B cell (primary cell): ENCODE measurements at regions not wholly inside any gene's neighbourhood (a gene's known extent, or its start where the extent isn't known, plus 50 kb on each side); places are given as distances from the start of the nearest gene placed in this dataset.

Experiments
- ATAC-seq: fragments of 200-7000 bp; cut with Tn5 transposase; one replicate; pipeline ENCODE4 v1.10.0; 2021; ENCODE audit warnings: low read depth, mild to moderate bottlenecking, moderate number of reproducible peaks, moderate library complexity
- CTCF ChIA-PET: fragments of 350-600 bp; sonication (Branson Sonifier 250); formaldehyde crosslinking; loops from one replicate; lab custom pipeline; 2021; ENCODE audit warnings: antibody characterized with exemption, inconsistent platforms; lab: Charles Lee
- POLR2A ChIA-PET: fragments of 350-600 bp; sonication (Branson Sonifier 250); formaldehyde crosslinking; loops from one replicate; lab custom pipeline; 2021; ENCODE audit warnings: antibody characterized with exemption; lab: Charles Lee
- DNase-seq: peaks from one replicate; pipeline ENCODE4 v3.0.0; 2013
- H2AFZ ChIP-seq: 2 replicates; pipeline ENCODE4 v1.6.1; 2012; ENCODE audit warnings: mild to moderate bottlenecking, low read depth, low read length; ENCODE audit not compliant: insufficient read depth, poor library complexity, severe bottlenecking
- H3K27ac ChIP-seq, 2 donors: 1 replicate in 1 of 2; 2 replicates in 1 of 2; pipeline ENCODE4 v1.5.1; 2012 to 2013; ENCODE audit warnings: low read length in 2 of 2, mild to moderate bottlenecking in 2 of 2, moderate library complexity in 1 of 2
- H3K27me3 ChIP-seq, 4 experiments: fragments of 200-600 bp in 1 of 4; sonication (generic) in 1 of 4; replicated peaks in 1 of 4; 1 replicate in 2 of 4; 2 replicates in 2 of 4; pipeline versions ENCODE4 v1.6.1 to v1.7.0; 2013 to 2016; ENCODE audit warnings: low read length in 3 of 4, mild to moderate bottlenecking in 2 of 4, mixed read lengths in 1 of 4, moderate library complexity in 1 of 4; ENCODE audit not compliant: insufficient read depth in 4 of 4, control insufficient read depth in 3 of 4; ENCODE audit errors: control extremely low read depth in 1 of 4
- H3K36me3 ChIP-seq, 2 experiments: replicated peaks in 1 of 2; 1 replicate in 1 of 2; 2 replicates in 1 of 2; pipeline versions ENCODE4 v1.6.1 to v1.7.1; 2013; ENCODE audit warnings: low read length in 1 of 2; ENCODE audit not compliant: insufficient read depth in 2 of 2, control insufficient read depth in 1 of 2; ENCODE audit errors: control extremely low read depth in 1 of 2, extremely low read depth in 1 of 2
- H3K4me1 ChIP-seq, 2 donors: fragments of 200-600 bp in 1 of 2; sonication (generic) in 1 of 2; 1 replicate in 1 of 2; 2 replicates in 1 of 2; pipeline versions ENCODE4 v1.5.1 to v1.6.1; 2013 to 2017; ENCODE audit warnings: low read length in 2 of 2; ENCODE audit not compliant: control insufficient read depth in 2 of 2, insufficient read depth in 2 of 2
- H3K4me2 ChIP-seq: replicated peaks from 2 replicates; pipeline ENCODE3; 2012; ENCODE audit warnings: mild to moderate bottlenecking, low read depth, low read length; ENCODE audit not compliant: poor library complexity, severe bottlenecking
- H3K4me3 ChIP-seq, 5 experiments: fragments of 200-600 bp in 1 of 5; sonication (generic) in 1 of 5; 1 replicate in 3 of 5; 2 replicates in 2 of 5; pipeline versions ENCODE4 v1.5.1 to v1.7.0; 2011 to 2016; ENCODE audit warnings: low read length in 4 of 5, mild to moderate bottlenecking in 4 of 5, low read depth in 2 of 5, control low read depth in 1 of 5, moderate library complexity in 1 of 5; ENCODE audit not compliant: insufficient read depth in 1 of 5; ENCODE audit errors: control extremely low read depth in 1 of 5, extremely low read depth in 1 of 5
- H3K79me2 ChIP-seq: fragments of 200-600 bp; sonication (generic); one replicate; pipeline ENCODE4 v1.6.0; 2016; ENCODE audit warnings: low read length; ENCODE audit not compliant: control insufficient read depth, insufficient read depth
- H3K9ac ChIP-seq: fragments of 200-600 bp; sonication (generic); 2 replicates; pipeline ENCODE4 v1.6.1; 2017; ENCODE audit warnings: mild to moderate bottlenecking, low read length, moderate library complexity
- H3K9me3 ChIP-seq, 3 donors: one replicate each; pipeline versions ENCODE4 v1.6.1 to v1.7.1; 2013; ENCODE audit warnings: low read length in 2 of 3; ENCODE audit not compliant: control insufficient read depth in 2 of 3, insufficient read depth in 1 of 3; ENCODE audit errors: control extremely low read depth in 1 of 3
- H4K20me1 ChIP-seq: 2 replicates; pipeline ENCODE4 v1.6.0; 2012; ENCODE audit warnings: mild to moderate bottlenecking, low read length; ENCODE audit not compliant: insufficient read depth, control insufficient read depth, poor library complexity, severe bottlenecking
- H3K27ac Mint-ChIP-seq: one replicate; pipeline ENCODE4 v1.8.0; 2021; ENCODE audit warnings: mixed read lengths
- H3K27me3 Mint-ChIP-seq: one replicate; pipeline ENCODE4 v1.8.0; 2021; ENCODE audit warnings: mixed read lengths
- H3K4me1 Mint-ChIP-seq: one replicate; pipeline ENCODE4 v1.8.0; 2021; ENCODE audit warnings: mixed read lengths
- H3K4me3 Mint-ChIP-seq: one replicate; pipeline ENCODE4 v1.8.0; 2021; ENCODE audit warnings: mixed read lengths
- H3K9me3 Mint-ChIP-seq: one replicate; pipeline ENCODE4 v1.8.0; 2022; ENCODE audit warnings: mixed read lengths; ENCODE audit not compliant: insufficient read depth
- CTCF ChIP-seq: fragments of 200-600 bp; IDR thresholded peaks from one replicate; pipeline ENCODE4 v1.8.0; 2022; ENCODE audit warnings: antibody characterized with exemption, mild to moderate bottlenecking
- EZH2 ChIP-seq: IDR thresholded peaks from 2 replicates; pipeline ENCODE4 v1.6.1; 2012; ENCODE audit warnings: borderline replicate concordance, low read depth, mild to moderate bottlenecking, moderate library complexity, low read length; ENCODE audit not compliant: insufficient read depth, poor library complexity, severe bottlenecking
- WGBS: methylation state at CpG from one replicate; pipeline ENCODE4 v1.1.5; 2013; ENCODE audit warnings: missing lambda C conversion rate; ENCODE audit not compliant: insufficient coverage; 5-methylcytosine and 5-hydroxymethylcytosine counted together
- intact Hi-C: fragments of 100-400 bp; cut with micrococcal nuclease; formaldehyde crosslinking; loops from one replicate; pipeline ENCODE4 v1.10.0; 2022

DNA sequence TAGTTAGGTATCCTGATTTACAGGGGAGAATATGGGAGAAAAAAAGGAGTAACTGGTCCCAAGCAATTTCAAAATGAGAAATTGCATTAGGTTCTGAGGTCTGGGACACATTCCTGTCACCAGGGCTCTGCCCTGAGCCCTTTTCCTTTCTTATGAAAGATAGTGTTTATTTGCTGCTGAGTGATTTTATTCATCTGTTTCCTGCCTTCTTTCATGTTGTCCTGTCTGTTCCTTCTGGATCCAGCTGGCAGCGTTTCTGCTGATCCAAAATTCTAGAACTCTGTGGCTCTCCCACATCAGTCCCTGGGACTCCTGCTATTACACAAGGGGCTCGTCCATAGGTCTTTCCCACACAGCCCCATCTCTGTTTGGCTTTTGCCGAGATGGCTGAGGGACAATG lies 519.1 kb upstream of the SALL3 start:
- no peak for TF ChIP-seq CTCF
- H3K4me3 Mint-ChIP-seq: no peak overlapping the region
- ATAC-seq: no peak
- H3K79me2 ChIP-seq: no peaks in the 10 kb centered on the region
- no peaks in the 10 kb centered on the region for H4K20me1 ChIP-seq
- H3K27me3 ChIP-seq: no peaks in the 10 kb centered on the region
- 81% methylated on average over 2 of the region's 3 CpGs for WGBS
- H3K9ac ChIP-seq: no peak overlapping the region
- H3K4me1 ChIP-seq: no peaks in the 10 kb centered on the region
- peaks cover 4% of the 10 kb centered on the region for H3K9me3 Mint-ChIP-seq
- ChIA-PET CTCF (no interaction called here), POLR2A (no interaction called here)
- peaks cover 0 to 10% (median 3%) of the 10 kb centered on the region in 3 donors for H3K9me3 ChIP-seq
- H3K4me2 ChIP-seq: no peak overlapping the region
- H3K27me3 Mint-ChIP-seq: no peaks in the 10 kb centered on the region
- no peak overlapping the region for H3K27ac Mint-ChIP-seq
- H3K27ac ChIP-seq: no peak overlapping the region
- no peak overlapping the region for H2AFZ ChIP-seq
- no peaks in the 10 kb centered on the region for H3K36me3 ChIP-seq
- H3K4me3 ChIP-seq: no peak overlapping the region
- no peak for DNase-seq
- intact Hi-C loops: no loop called here
- no peaks in the 10 kb centered on the region for H3K4me1 Mint-ChIP-seq

DNA sequence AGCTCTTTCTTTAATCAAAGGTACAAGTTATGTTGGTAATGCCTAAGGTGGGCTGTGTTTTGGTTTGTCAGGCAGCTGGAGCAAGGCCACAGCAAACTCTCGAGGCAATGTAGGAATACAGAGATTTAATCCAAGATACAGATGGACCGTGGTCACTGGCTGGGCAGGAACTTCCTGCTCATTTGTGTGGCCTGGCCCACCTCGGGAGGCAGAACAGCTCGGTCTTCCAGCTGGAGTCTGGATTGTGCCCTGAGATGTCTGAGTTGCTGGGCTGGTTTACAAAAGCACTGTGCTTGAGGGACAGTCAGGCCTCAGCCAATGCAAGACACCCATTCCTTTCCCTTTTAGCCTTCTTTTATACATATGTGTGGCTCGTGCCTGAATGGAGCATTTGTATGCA lies 506.1 kb upstream of the SALL3 start:
- H2AFZ ChIP-seq: no peak overlapping the region
- 74% methylated on average over 2 of the region's 5 CpGs for WGBS
- H3K4me1 ChIP-seq: no peaks in the 10 kb centered on the region

More for the DNA sequence above, 506.1 kb upstream of the SALL3 start:
- Mint-ChIP-seq H3K9me3 (no peaks in the 10 kb centered on the region), H3K4me3 (no peak overlapping the region), H3K27me3 (no peaks in the 10 kb centered on the region), H3K4me1 (no peaks in the 10 kb centered on the region), H3K27ac (no peak overlapping the region)
- Histone ChIP-seq H3K4me2 (no peak overlapping the region), H3K79me2 (no peaks in the 10 kb centered on the region), H4K20me1 (no peaks in the 10 kb centered on the region), H3K9me3 (peaks cover 0 to 22% (median 0%) of the 10 kb centered on the region in 3 donors), H3K27me3 (no peaks in the 10 kb centered on the region), H3K36me3 (no peaks in the 10 kb centered on the region), H3K27ac (no peak overlapping the region), H3K4me3 (no peak overlapping the region), H3K9ac (no peak overlapping the region)
- ChIA-PET POLR2A (no interaction called here), CTCF (no interaction called here)
- DNase-seq (no peak), ATAC-seq (no peak)
- intact Hi-C loops: no loop called here
- no peak for TF ChIP-seq EZH2
- no peak for TF ChIP-seq CTCF
